HG03342 (cell line): ENCODE measurements at regions not wholly inside any gene's neighbourhood (a gene's known extent, or its start where the extent isn't known, plus 50 kb on each side); places are given as distances from the start of the nearest gene placed in this dataset.
"Not testable (repeated sequence)": the region's sequence is repeated elsewhere in the genome, so short reads cannot be mapped to it uniquely, and the experiment has no call there.

Source experiments
- ATAC-seq: cut with Tn5 transposase; IDR thresholded peaks from one replicate; pipeline ENCODE4 v1.9.1; 2021; ENCODE audit warnings: mild to moderate bottlenecking, moderate library complexity; ENCODE audit not compliant: unreplicated experiment

GRCh38 chr21:35583566-35584216, 476.6 kb downstream of the SETD4 start:
- ATAC-seq, result no peak

GRCh38 chr21:35582731-35583130, 477.6 kb downstream of the SETD4 start:
- no peak for ATAC-seq

- no peak for ATAC-seq
Observed at GRCh38 chr21:35581640-35582039, 478.7 kb downstream of the SETD4 start.

- no peak for ATAC-seq
Observed at GRCh38 chr21:35579520-35580293, 480.6 kb downstream of the SETD4 start.

GRCh38 chr21:35578831-35579471, 481.4 kb downstream of the SETD4 start:
- no peak for ATAC-seq

GRCh38 chr21:35578347-35578782, 482.0 kb downstream of the SETD4 start:
- no peak for ATAC-seq

- no peak for ATAC-seq
Observed at GRCh38 chr21:35575280-35575915, 484.9 kb downstream of the SETD4 start.

- no peak for ATAC-seq
Observed at GRCh38 chr21:35573472-35574374, 486.6 kb downstream of the SETD4 start.

GRCh38 chr21:35571910-35572309, 488.4 kb downstream of the SETD4 start:
- no peak for ATAC-seq

- no peak for ATAC-seq
Observed at GRCh38 chr21:35568643-35569042, 491.7 kb downstream of the SETD4 start.

GRCh38 chr21:35566874-35567273, 493.5 kb downstream of the SETD4 start:
- ATAC-seq, result no peak

GRCh38 chr21:35565204-35565611, 495.1 kb downstream of the SETD4 start:
- ATAC-seq, result no peak

- ATAC-seq, result no peak
Observed at GRCh38 chr21:35563885-35564451, 496.4 kb downstream of the SETD4 start.

- ATAC-seq, result no peak
Observed at GRCh38 chr21:35562876-35563275, 497.4 kb downstream of the SETD4 start.

GRCh38 chr21:35561116-35561515, 499.2 kb downstream of the SETD4 start:
- ATAC-seq, result no peak

GRCh38 chr21:35559829-35560225, 500.5 kb downstream of the SETD4 start:
- no peak for ATAC-seq

GRCh38 chr21:35559128-35559828, 501.0 kb downstream of the SETD4 start:
- no peak for ATAC-seq

- ATAC-seq, result no peak
Observed at GRCh38 chr21:35556536-35556935, 503.8 kb downstream of the SETD4 start.

GRCh38 chr21:35552483-35552882, 503.4 kb upstream of the RUNX1 start:
- ATAC-seq, result not testable (repeated sequence)
